ENCODE measurements at regions not wholly inside any gene's neighbourhood (a gene's known extent, or its start where the extent isn't known, plus 50 kb on each side); places are given as distances from the start of the nearest gene placed in this dataset.

DNA sequence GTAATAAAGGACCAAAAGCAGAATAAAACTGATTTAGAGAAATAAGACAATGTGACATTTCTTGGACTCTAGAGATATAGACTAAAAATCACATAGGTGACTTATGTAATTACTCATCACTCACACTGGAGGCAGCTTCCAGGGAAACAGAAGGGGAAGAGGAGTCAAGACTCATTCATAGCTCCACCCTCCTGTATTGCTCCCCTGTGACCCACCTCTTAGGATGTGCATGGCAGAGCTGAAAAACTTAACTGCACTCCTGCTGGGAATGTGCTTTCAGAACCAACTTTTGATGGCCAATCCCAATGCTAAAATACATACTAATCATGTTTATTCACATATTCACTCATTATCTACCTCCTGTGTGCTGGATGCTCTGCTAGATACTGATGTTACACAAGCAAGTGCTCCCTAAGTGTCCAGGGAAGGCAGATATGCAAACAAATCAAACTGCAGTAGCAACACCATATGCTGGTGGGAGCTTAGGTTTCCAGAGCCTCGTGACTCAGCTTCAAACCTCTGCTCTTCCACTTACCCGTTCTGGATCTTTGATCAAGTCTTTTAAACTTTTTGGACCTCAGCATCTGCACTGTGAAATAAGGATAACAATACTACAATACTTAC lies 316.1 kb downstream of the GALC start:
- H3K9me3 ChIP-seq (ENCODE audit: control insufficient read depth in 1 of 2, insufficient read depth in 1 of 2, low read length in 2 of 2), result no peaks in the 10 kb centered on the region
- no peaks in the 10 kb centered on the region for H3K36me3 Mint-ChIP-seq (ENCODE audit: low read depth)
- TF ChIP-seq, protein P1, sequence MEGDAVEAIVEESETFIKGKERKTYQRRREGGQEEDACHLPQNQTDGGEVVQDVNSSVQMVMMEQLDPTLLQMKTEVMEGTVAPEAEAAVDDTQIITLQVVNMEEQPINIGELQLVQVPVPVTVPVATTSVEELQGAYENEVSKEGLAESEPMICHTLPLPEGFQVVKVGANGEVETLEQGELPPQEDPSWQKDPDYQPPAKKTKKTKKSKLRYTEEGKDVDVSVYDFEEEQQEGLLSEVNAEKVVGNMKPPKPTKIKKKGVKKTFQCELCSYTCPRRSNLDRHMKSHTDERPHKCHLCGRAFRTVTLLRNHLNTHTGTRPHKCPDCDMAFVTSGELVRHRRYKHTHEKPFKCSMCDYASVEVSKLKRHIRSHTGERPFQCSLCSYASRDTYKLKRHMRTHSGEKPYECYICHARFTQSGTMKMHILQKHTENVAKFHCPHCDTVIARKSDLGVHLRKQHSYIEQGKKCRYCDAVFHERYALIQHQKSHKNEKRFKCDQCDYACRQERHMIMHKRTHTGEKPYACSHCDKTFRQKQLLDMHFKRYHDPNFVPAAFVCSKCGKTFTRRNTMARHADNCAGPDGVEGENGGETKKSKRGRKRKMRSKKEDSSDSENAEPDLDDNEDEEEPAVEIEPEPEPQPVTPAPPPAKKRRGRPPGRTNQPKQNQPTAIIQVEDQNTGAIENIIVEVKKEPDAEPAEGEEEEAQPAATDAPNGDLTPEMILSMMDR (IDR thresholded peaks at IDR 0.05), result no peak
- no peak for ATAC-seq (ENCODE audit: poor library complexity)
- H3K4me1 Mint-ChIP-seq (ENCODE audit: low read depth), result no peaks in the 10 kb centered on the region
- H3K36me3 ChIP-seq (ENCODE audit: insufficient read depth, low read length), result no peaks in the 10 kb centered on the region
- H3K4me3 ChIP-seq (ENCODE audit: low read length), result no peak overlapping the region
- no peak overlapping the region for H3K4me3 Mint-ChIP-seq
- no peaks in the 10 kb centered on the region for H3K4me1 ChIP-seq (ENCODE audit: insufficient read depth, low read length)
- no peaks in the 10 kb centered on the region for H3K27me3 ChIP-seq (ENCODE audit: control insufficient read depth in 1 of 2, insufficient read depth in 2 of 2, low read length in 2 of 2)
- no peak overlapping the region for H3K27ac ChIP-seq (ENCODE audit: low read depth in 1 of 2, low read length in 2 of 2)
- H3K27ac Mint-ChIP-seq, result no peak overlapping the region
- ChIA-PET CTCF (no interaction called here), POLR2A (no interaction called here)
- intact Hi-C loops (cut with DNase I, micrococcal nuclease), result no loop called here
- H3K9me3 Mint-ChIP-seq, result peaks cover 7% of the 10 kb centered on the region
- H3K27me3 Mint-ChIP-seq, result no peaks in the 10 kb centered on the region
- no peak for DNase-seq

GRCh38 chr14:87667659-87668058 lies 325.3 kb downstream of the GALC start:
- peaks cover 4% of the 10 kb centered on the region for H3K9me3 Mint-ChIP-seq
- Histone ChIP-seq H3K4me1 (ENCODE audit: insufficient read depth, low read length) (no peaks in the 10 kb centered on the region), H3K27ac (ENCODE audit: low read depth in 1 of 2, low read length in 2 of 2) (no peak overlapping the region), H3K36me3 (ENCODE audit: insufficient read depth, low read length) (no peaks in the 10 kb centered on the region), H3K27me3 (ENCODE audit: control insufficient read depth in 1 of 2, insufficient read depth in 2 of 2, low read length in 2 of 2) (no peaks in the 10 kb centered on the region), H3K9me3 (ENCODE audit: control insufficient read depth in 1 of 2, insufficient read depth in 1 of 2, low read length in 2 of 2) (peaks cover 0 to 5% of the 10 kb centered on the region in 2 experiments), H3K4me3 (ENCODE audit: low read length) (no peak overlapping the region)
- no peak overlapping the region for H3K4me3 Mint-ChIP-seq
- no peaks in the 10 kb centered on the region for H3K36me3 Mint-ChIP-seq (ENCODE audit: low read depth)
- no peaks in the 10 kb centered on the region for H3K27me3 Mint-ChIP-seq
- CTCF ChIA-PET, result no interaction called here
- H3K27ac Mint-ChIP-seq, result no peak overlapping the region
- intact Hi-C loops (cut with DNase I, micrococcal nuclease), result no loop called here
- no peak for DNase-seq
- POLR2A ChIA-PET, result no interaction called here
- ATAC-seq (ENCODE audit: poor library complexity), result no peak
- TF ChIP-seq, protein P1 (IDR thresholded peaks at IDR 0.05), result no peak
- no peaks in the 10 kb centered on the region for H3K4me1 Mint-ChIP-seq (ENCODE audit: low read depth)

- Mint-ChIP-seq H3K36me3 (ENCODE audit: low read depth) (no peaks in the 10 kb centered on the region), H3K9me3 (peaks cover 10% of the 10 kb centered on the region), H3K27me3 (no peaks in the 10 kb centered on the region), H3K4me1 (ENCODE audit: low read depth) (no peaks in the 10 kb centered on the region), H3K27ac (no peak overlapping the region), H3K4me3 (no peak overlapping the region)
- CTCF ChIA-PET, result no interaction called here
- TF ChIP-seq, protein P1 (IDR thresholded peaks at IDR 0.05), result no peak
- no peaks in the 10 kb centered on the region for H3K27me3 ChIP-seq (ENCODE audit: control insufficient read depth in 1 of 2, insufficient read depth in 2 of 2, low read length in 2 of 2)
- no peak overlapping the region for H3K27ac ChIP-seq (ENCODE audit: low read depth in 1 of 2, low read length in 2 of 2)
- no peaks in the 10 kb centered on the region for H3K36me3 ChIP-seq (ENCODE audit: insufficient read depth, low read length)
- H3K4me3 ChIP-seq (ENCODE audit: low read length), result no peak overlapping the region
- POLR2A ChIA-PET, result no interaction called here
- intact Hi-C loops (cut with DNase I, micrococcal nuclease), result no loop called here
- DNase-seq (no peak), ATAC-seq (ENCODE audit: poor library complexity) (no peak)
- H3K9me3 ChIP-seq (ENCODE audit: control insufficient read depth in 1 of 2, insufficient read depth in 1 of 2, low read length in 2 of 2), result peaks cover 0 to 10% of the 10 kb centered on the region in 2 experiments
- H3K4me1 ChIP-seq (ENCODE audit: insufficient read depth, low read length), result no peaks in the 10 kb centered on the region
Observed at GRCh38 chr14:87656315-87656714, 336.7 kb downstream of the GALC start.
